H9 (cell line): ENCODE measurements at regions not wholly inside any gene's neighbourhood (a gene's known extent, or its start where the extent isn't known, plus 50 kb on each side); places are given as distances from the start of the nearest gene placed in this dataset.

ENCODE experiments used
- DNase-seq: peaks from one replicate; pipeline ENCODE4 v3.0.0-alpha.2; 2017
- H2AFZ ChIP-seq: one replicate; pipeline ENCODE4 v1.6.1; 2013; ENCODE audit warnings: mild to moderate bottlenecking, low read length, control low read depth, moderate library complexity
- H2AK5ac ChIP-seq: 2 replicates; pipeline ENCODE4 v1.6.1; 2013; ENCODE audit warnings: low read length, control low read depth, mixed read lengths; ENCODE audit not compliant: insufficient read length
- H2BK120ac ChIP-seq: one replicate; pipeline ENCODE4 v1.6.1; 2013; ENCODE audit warnings: low read depth, mild to moderate bottlenecking, low read length, control low read depth, inconsistent platforms; ENCODE audit not compliant: poor library complexity, severe bottlenecking
- H2BK12ac ChIP-seq: 2 replicates; pipeline ENCODE4 v1.6.1; 2013; ENCODE audit warnings: low read length, control low read depth, mixed read lengths, low read depth; ENCODE audit not compliant: insufficient read length
- H2BK15ac ChIP-seq: 2 replicates; pipeline ENCODE4 v1.6.1; 2013; ENCODE audit warnings: low read depth, low read length, control low read depth
- H2BK20ac ChIP-seq: one replicate; pipeline ENCODE4 v1.6.1; 2013; ENCODE audit warnings: low read depth, mild to moderate bottlenecking, low read length, control low read depth, inconsistent platforms; ENCODE audit not compliant: poor library complexity, severe bottlenecking
- H2BK5ac ChIP-seq: 2 replicates; pipeline ENCODE4 v1.6.1; 2013; ENCODE audit warnings: low read length, control low read depth, mixed read lengths; ENCODE audit not compliant: insufficient read length
- H3K14ac ChIP-seq: 2 replicates; pipeline ENCODE4 v1.6.1; 2013; ENCODE audit warnings: low read length, control low read depth; ENCODE audit not compliant: insufficient read depth
- H3K18ac ChIP-seq: 2 replicates; pipeline ENCODE4 v1.6.1; 2013; ENCODE audit warnings: low read depth, mild to moderate bottlenecking, mixed read lengths, low read length, control low read depth; ENCODE audit not compliant: insufficient read length
- H3K23ac ChIP-seq: 2 replicates; pipeline ENCODE4 v1.6.1; 2013; ENCODE audit warnings: low read length, control low read depth, mixed read lengths, low read depth; ENCODE audit not compliant: insufficient read length
- H3K23me2 ChIP-seq: 2 replicates; pipeline ENCODE4 v1.6.1; 2013; ENCODE audit warnings: low read depth, mild to moderate bottlenecking, mixed read lengths, low read length, control low read depth; ENCODE audit not compliant: insufficient read length, poor library complexity, severe bottlenecking
- H3K27ac ChIP-seq: 2 replicates; pipeline ENCODE4 v1.5.1; 2013; ENCODE audit warnings: low read length, control low read depth, mixed read lengths, low read depth; ENCODE audit not compliant: insufficient read length
- H3K27me3 ChIP-seq: 2 replicates; pipeline ENCODE4 v1.6.1; 2013; ENCODE audit warnings: low read length, control low read depth, inconsistent platforms; ENCODE audit not compliant: insufficient read depth
- H3K4ac ChIP-seq: 2 replicates; pipeline ENCODE4 v1.6.1; 2013; ENCODE audit warnings: low read depth, mild to moderate bottlenecking, control low read depth, inconsistent platforms, low read length, moderate library complexity
- H3K4me1 ChIP-seq: 2 replicates; pipeline ENCODE4 v1.6.1; 2013; ENCODE audit warnings: low read length, control low read depth, inconsistent platforms; ENCODE audit not compliant: insufficient read depth
- H3K4me2 ChIP-seq: 2 replicates; pipeline ENCODE4 v1.6.1; 2013; ENCODE audit warnings: low read length, control low read depth, mixed read lengths; ENCODE audit not compliant: insufficient read length, insufficient read depth
- H3K56ac ChIP-seq: 2 replicates; pipeline ENCODE4 v1.6.1; 2013; ENCODE audit warnings: low read depth, mild to moderate bottlenecking, mixed read lengths, low read length, control low read depth; ENCODE audit not compliant: insufficient read length
- H3K79me1 ChIP-seq: 2 replicates; pipeline ENCODE4 v1.6.1; 2013; ENCODE audit warnings: low read depth, mild to moderate bottlenecking, moderate library complexity, low read length, control low read depth, inconsistent platforms; ENCODE audit not compliant: insufficient read depth, poor library complexity, severe bottlenecking
- H3K79me2 ChIP-seq: 2 replicates; pipeline ENCODE4 v1.6.1; 2013; ENCODE audit warnings: low read length, control low read depth, inconsistent platforms; ENCODE audit not compliant: insufficient read depth
- H3K9ac ChIP-seq: 2 replicates; pipeline ENCODE4 v1.6.1; 2013; ENCODE audit warnings: low read length, control low read depth, mixed read lengths; ENCODE audit not compliant: insufficient read length; ENCODE audit errors: extremely low read depth
- H3K9me3 ChIP-seq: one replicate; pipeline ENCODE4 v1.6.1; 2013; ENCODE audit warnings: low read depth, low read length, inconsistent platforms; ENCODE audit not compliant: control insufficient read depth
- H3T11ph ChIP-seq: one replicate; pipeline ENCODE4 v1.6.1; 2013; ENCODE audit warnings: mild to moderate bottlenecking, low read length, control low read depth, inconsistent platforms
- H4K20me1 ChIP-seq: one replicate; pipeline ENCODE4 v1.6.1; 2013; ENCODE audit not compliant: control insufficient read depth, insufficient read length, insufficient read depth
- H4K5ac ChIP-seq: 2 replicates; pipeline ENCODE4 v1.6.1; 2013; ENCODE audit warnings: low read depth, mild to moderate bottlenecking, mixed read lengths, low read length, control low read depth; ENCODE audit not compliant: insufficient read length
- H4K8ac ChIP-seq: replicated peaks from 2 replicates; pipeline ENCODE4 v1.6.1; 2013; ENCODE audit warnings: low read length, control low read depth, mixed read lengths, low read depth; ENCODE audit not compliant: insufficient read length
- H4K91ac ChIP-seq: 2 replicates; pipeline ENCODE4 v1.6.1; 2013; ENCODE audit warnings: low read depth, mild to moderate bottlenecking, moderate library complexity, mixed read lengths, low read length, control low read depth; ENCODE audit not compliant: insufficient read length
- H3K27ac Mint-ChIP-seq, 3 experiments: 2 replicates in 2 of 3; 3 replicates in 1 of 3; pipeline ENCODE4 v1.8.0; 2020 to 2021; ENCODE audit warnings: mixed read lengths in 3 of 3, mild to moderate bottlenecking in 1 of 3, moderate library complexity in 1 of 3
- H3K27me3 Mint-ChIP-seq: 2 replicates; pipeline ENCODE4 v1.8.0; 2021; ENCODE audit warnings: low read depth, mild to moderate bottlenecking, moderate library complexity, mixed read lengths
- H3K36me3 Mint-ChIP-seq, 3 experiments: 2 replicates in 2 of 3; 3 replicates in 1 of 3; pipeline ENCODE4 v1.8.0; 2020 to 2021; ENCODE audit warnings: low read depth in 3 of 3, mixed read lengths in 3 of 3; ENCODE audit not compliant: insufficient read depth in 1 of 3
- H3K4me1 Mint-ChIP-seq, 2 experiments: 2 replicates each; pipeline ENCODE4 v1.8.0; 2020; ENCODE audit warnings: mixed read lengths in 2 of 2
- H3K4me3 Mint-ChIP-seq, 2 experiments: 2 replicates in 1 of 2; 3 replicates in 1 of 2; pipeline ENCODE4 v1.8.0; 2020 to 2021; ENCODE audit warnings: mild to moderate bottlenecking in 2 of 2, mixed read lengths in 2 of 2, moderate library complexity in 1 of 2
- H3K9me3 Mint-ChIP-seq, 2 experiments: 2 replicates in 1 of 2; 3 replicates in 1 of 2; pipeline ENCODE4 v1.8.0; 2020; ENCODE audit warnings: mild to moderate bottlenecking in 2 of 2, mixed read lengths in 2 of 2, moderate library complexity in 1 of 2
- WGBS: extraction: QIAGEN DNeasy Blood & Tissue Kit; methylation state at CpG from one replicate; pipeline ENCODE4 v1.1.7; 2013; ENCODE audit warnings: missing lambda C conversion rate, low lambda C conversion rate, mixed read lengths; ENCODE audit not compliant: insufficient read length; ENCODE audit errors: extremely low coverage; 5-methylcytosine and 5-hydroxymethylcytosine counted together
- TF ChIP-seq, protein P1 (sequence below): fragments of 200-600 bp; sonication (generic); conservative IDR thresholded peaks from 3 replicates; pipeline ENCODE4 v1.8.0; 2021; ENCODE audit warnings: antibody characterized with exemption, mild to moderate bottlenecking

DNA sequence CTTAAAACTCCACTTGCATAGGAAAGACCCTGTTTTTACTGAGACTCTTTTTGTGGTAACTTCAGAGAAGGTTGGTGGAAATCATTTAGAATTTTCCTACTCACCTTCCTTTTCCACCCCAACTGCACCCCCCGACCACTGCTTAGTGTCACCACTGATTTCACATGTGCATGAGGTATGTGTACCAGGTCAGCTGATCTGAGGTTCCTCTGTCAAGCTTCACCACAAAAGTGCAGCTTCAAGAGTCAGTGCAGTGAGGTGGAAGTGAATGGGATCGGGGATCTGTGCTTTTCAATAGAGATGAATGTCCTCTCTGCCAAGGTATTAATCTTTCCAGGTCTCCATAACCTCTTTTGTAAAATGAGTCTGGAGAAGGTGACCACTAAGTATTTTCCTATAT is 260.5 kb upstream of the WWC1 start:
- no peak overlapping the region for H3K27ac Mint-ChIP-seq

More for the DNA sequence above, 260.5 kb upstream of the WWC1 start:
- Mint-ChIP-seq H3K4me3 (no peak overlapping the region), H3K9me3 (no peaks in the 10 kb centered on the region), H3K36me3 (no peaks in the 10 kb centered on the region), H3K27me3 (no peaks in the 10 kb centered on the region), H3K4me1 (no peaks in the 10 kb centered on the region)
- no peaks in the 10 kb centered on the region for H3K79me2 ChIP-seq
- no peak overlapping the region for H3K27ac ChIP-seq
- no peak overlapping the region for H3K9ac ChIP-seq
- no peak overlapping the region for H3K18ac ChIP-seq
- H3K27me3 ChIP-seq = no peaks in the 10 kb centered on the region
- H3T11ph ChIP-seq = no peak overlapping the region
- H2BK15ac ChIP-seq = no peak overlapping the region
- no peaks in the 10 kb centered on the region for H4K20me1 ChIP-seq
- TF ChIP-seq, protein P1, sequence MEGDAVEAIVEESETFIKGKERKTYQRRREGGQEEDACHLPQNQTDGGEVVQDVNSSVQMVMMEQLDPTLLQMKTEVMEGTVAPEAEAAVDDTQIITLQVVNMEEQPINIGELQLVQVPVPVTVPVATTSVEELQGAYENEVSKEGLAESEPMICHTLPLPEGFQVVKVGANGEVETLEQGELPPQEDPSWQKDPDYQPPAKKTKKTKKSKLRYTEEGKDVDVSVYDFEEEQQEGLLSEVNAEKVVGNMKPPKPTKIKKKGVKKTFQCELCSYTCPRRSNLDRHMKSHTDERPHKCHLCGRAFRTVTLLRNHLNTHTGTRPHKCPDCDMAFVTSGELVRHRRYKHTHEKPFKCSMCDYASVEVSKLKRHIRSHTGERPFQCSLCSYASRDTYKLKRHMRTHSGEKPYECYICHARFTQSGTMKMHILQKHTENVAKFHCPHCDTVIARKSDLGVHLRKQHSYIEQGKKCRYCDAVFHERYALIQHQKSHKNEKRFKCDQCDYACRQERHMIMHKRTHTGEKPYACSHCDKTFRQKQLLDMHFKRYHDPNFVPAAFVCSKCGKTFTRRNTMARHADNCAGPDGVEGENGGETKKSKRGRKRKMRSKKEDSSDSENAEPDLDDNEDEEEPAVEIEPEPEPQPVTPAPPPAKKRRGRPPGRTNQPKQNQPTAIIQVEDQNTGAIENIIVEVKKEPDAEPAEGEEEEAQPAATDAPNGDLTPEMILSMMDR = no peak
- H3K56ac ChIP-seq = no peak overlapping the region
- H4K8ac ChIP-seq = no peak overlapping the region
- H3K4ac ChIP-seq = no peak overlapping the region
- no peaks in the 10 kb centered on the region for H3K79me1 ChIP-seq
- no peak overlapping the region for H3K23ac ChIP-seq
- no peak overlapping the region for H2AK5ac ChIP-seq
- no peak overlapping the region for H4K5ac ChIP-seq
- H3K9me3 ChIP-seq = no peaks in the 10 kb centered on the region
- no peak overlapping the region for H2AFZ ChIP-seq
- no peaks in the 10 kb centered on the region for H3K4me1 ChIP-seq
- no peak for DNase-seq
- H2BK5ac ChIP-seq = no peak overlapping the region
- no peak overlapping the region for H3K14ac ChIP-seq
- no peak overlapping the region for H2BK20ac ChIP-seq
- H2BK12ac ChIP-seq = no peak overlapping the region
- no peaks in the 10 kb centered on the region for H3K23me2 ChIP-seq
- no CpG with 5 or more reads among the region's 2 CpGs for WGBS
- H3K4me2 ChIP-seq = no peak overlapping the region
- H2BK120ac ChIP-seq = no peak overlapping the region
- H4K91ac ChIP-seq = no peak overlapping the region
